RKO (cell line): ENCODE measurements at regions not wholly inside any gene's neighbourhood (a gene's known extent, or its start where the extent isn't known, plus 50 kb on each side); places are given as distances from the start of the nearest gene placed in this dataset.
"Not testable (repeated sequence)": the region's sequence is repeated elsewhere in the genome, so short reads cannot be mapped to it uniquely, and the experiment has no call there.

ENCODE experiments used
- DNase-seq: peaks from one replicate; pipeline ENCODE4 v3.0.0-alpha.2; 2016; ENCODE audit warnings: low spot score

GRCh38 chr1:817071-817599, 106.6 kb upstream of the SAMD11 start:
- not testable (repeated sequence) for DNase-seq

- DNase-seq: not testable (repeated sequence)
Observed at GRCh38 chr1:817658-818617, 105.8 kb upstream of the SAMD11 start.

- DNase-seq: no peak
Observed at GRCh38 chr1:818618-819291, 105.0 kb upstream of the SAMD11 start.

- DNase-seq: no peak
Observed at GRCh38 chr1:820962-821361, 102.8 kb upstream of the SAMD11 start.

GRCh38 chr1:826808-827207, 96.9 kb upstream of the SAMD11 start:
- peak; percentile 23 for DNase-seq

GRCh38 chr1:827211-828063, 96.3 kb upstream of the SAMD11 start:
- DNase-seq: peak; percentile 92

GRCh38 chr1:829324-829723, 94.4 kb upstream of the SAMD11 start:
- not testable (repeated sequence) for DNase-seq

GRCh38 chr1:829932-830331, 93.8 kb upstream of the SAMD11 start:
- not testable (repeated sequence) for DNase-seq

- DNase-seq: not testable (repeated sequence)
Observed at GRCh38 chr1:830750-831149, 93.0 kb upstream of the SAMD11 start.

GRCh38 chr1:831522-831921, 92.2 kb upstream of the SAMD11 start:
- no peak for DNase-seq

- no peak for DNase-seq
Observed at GRCh38 chr1:832136-832535, 91.6 kb upstream of the SAMD11 start.

- not testable (repeated sequence) for DNase-seq
Observed at GRCh38 chr1:833226-833625, 90.5 kb upstream of the SAMD11 start.

GRCh38 chr1:835509-835908, 88.2 kb upstream of the SAMD11 start:
- DNase-seq: not testable (repeated sequence)

GRCh38 chr1:837601-838000, 86.1 kb upstream of the SAMD11 start:
- not testable (repeated sequence) for DNase-seq

GRCh38 chr1:838291-838690, 85.4 kb upstream of the SAMD11 start:
- not testable (repeated sequence) for DNase-seq

GRCh38 chr1:840592-840991, 83.1 kb upstream of the SAMD11 start:
- DNase-seq: not testable (repeated sequence)

GRCh38 chr1:841671-842425, 81.9 kb upstream of the SAMD11 start:
- DNase-seq: not testable (repeated sequence)

GRCh38 chr1:842799-843198, 80.9 kb upstream of the SAMD11 start:
- not testable (repeated sequence) for DNase-seq

- DNase-seq: not testable (repeated sequence)
Observed at GRCh38 chr1:843946-844345, 79.8 kb upstream of the SAMD11 start.

- no peak for DNase-seq
Observed at GRCh38 chr1:844472-845026, 79.2 kb upstream of the SAMD11 start.

- DNase-seq: not testable (repeated sequence)
Observed at GRCh38 chr1:845641-846040, 78.1 kb upstream of the SAMD11 start.
